ENCODE measurements at regions not wholly inside any gene's neighbourhood (a gene's known extent, or its start where the extent isn't known, plus 50 kb on each side); places are given as distances from the start of the nearest gene placed in this dataset.

DNA sequence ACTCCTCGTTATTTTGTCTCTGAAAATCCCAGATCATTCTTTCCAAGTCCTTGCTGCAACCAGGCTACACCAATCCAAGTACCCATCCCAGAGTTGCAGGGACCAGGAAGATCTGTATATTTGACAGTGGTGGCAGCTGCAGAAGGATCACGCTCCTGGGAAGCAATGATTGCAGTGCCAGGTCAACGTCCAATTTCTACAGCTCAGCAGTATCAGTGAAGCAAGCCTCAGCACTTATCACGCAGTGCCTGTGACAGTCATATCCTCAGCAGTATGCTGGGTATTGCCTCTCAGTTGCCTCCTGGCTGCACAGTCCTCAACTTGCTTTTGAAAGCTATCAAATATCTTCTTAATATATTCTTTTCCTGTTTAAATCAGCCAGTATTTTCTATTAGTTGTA is 66.7 kb downstream of the BARHL2 start:
- Histone ChIP-seq H3K36me3 (ENCODE audit: control insufficient read depth, insufficient read depth, low read length) (no peaks in the 10 kb centered on the region), H3K27me3 (ENCODE audit: control insufficient read depth, insufficient read depth, low read length) (no peaks in the 10 kb centered on the region), H3K27ac (ENCODE audit: low read length) (no peak overlapping the region), H3K4me1 (ENCODE audit: control insufficient read depth, insufficient read depth, low read length) (no peaks in the 10 kb centered on the region), H3K9me3 (ENCODE audit: control insufficient read depth, insufficient read depth, low read length) (no peaks in the 10 kb centered on the region), H3K4me3 (ENCODE audit: low read length) (no peak overlapping the region)
- DNase-seq (ENCODE audit: low read depth, low spot score): no peak
- WGBS (ENCODE audit: insufficient coverage, insufficient read length): no CpG with 5 or more reads among the region's 4 CpGs

DNA sequence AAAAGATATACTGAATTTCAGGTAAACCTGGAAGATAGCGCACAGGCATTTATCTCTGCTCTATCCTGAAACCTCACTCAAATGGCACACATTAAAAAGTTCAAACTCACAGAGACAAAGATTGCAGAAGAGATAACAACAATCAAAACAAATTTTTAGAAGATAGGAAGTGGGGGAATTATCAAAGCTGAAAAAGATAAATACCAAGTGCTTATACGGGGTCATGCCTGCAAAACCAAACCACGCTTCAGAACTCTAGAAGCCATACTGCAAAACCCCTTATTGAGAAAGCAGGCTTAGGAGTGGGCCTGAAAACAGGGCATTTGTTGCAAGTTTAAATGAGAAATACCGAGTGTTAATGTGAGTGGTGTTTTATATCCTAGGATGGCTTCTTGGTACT is 76.8 kb downstream of the BARHL2 start:
- no peaks in the 10 kb centered on the region for H3K9me3 ChIP-seq (ENCODE audit: control insufficient read depth, insufficient read depth, low read length)
- no peaks in the 10 kb centered on the region for H3K36me3 ChIP-seq (ENCODE audit: control insufficient read depth, insufficient read depth, low read length)
- no peaks in the 10 kb centered on the region for H3K4me1 ChIP-seq (ENCODE audit: control insufficient read depth, insufficient read depth, low read length)
- H3K27me3 ChIP-seq (ENCODE audit: control insufficient read depth, insufficient read depth, low read length): no peaks in the 10 kb centered on the region
- no peak for DNase-seq (ENCODE audit: low read depth, low spot score)
- H3K27ac ChIP-seq (ENCODE audit: low read length): no peak overlapping the region
- no CpG with 5 or more reads among the region's 4 CpGs for WGBS (ENCODE audit: insufficient coverage, insufficient read length)
- no peak overlapping the region for H3K4me3 ChIP-seq (ENCODE audit: low read length)

DNA sequence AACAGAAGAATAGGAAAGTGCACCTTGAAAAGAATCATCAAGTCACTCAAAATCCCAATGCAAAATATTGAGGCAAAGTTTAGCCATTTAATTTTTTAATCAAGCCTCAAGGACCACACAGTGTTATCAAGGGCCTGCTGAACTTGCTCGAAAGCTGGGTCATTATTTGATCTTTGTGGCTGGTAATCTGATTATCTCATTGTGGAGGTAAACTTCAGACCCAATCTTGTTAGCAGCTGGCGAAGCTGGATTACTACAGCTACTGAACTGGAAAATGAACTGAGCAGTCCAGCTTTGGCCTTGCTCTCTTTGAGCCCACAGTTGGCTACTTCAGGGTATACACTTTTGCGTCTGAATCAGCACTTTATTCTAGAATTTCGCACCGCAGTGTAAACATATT is 94.4 kb downstream of the BARHL2 start:
- Histone ChIP-seq H3K27ac (ENCODE audit: low read length) (no peak overlapping the region), H3K9me3 (ENCODE audit: control insufficient read depth, insufficient read depth, low read length) (no peaks in the 10 kb centered on the region), H3K4me1 (ENCODE audit: control insufficient read depth, insufficient read depth, low read length) (no peaks in the 10 kb centered on the region), H3K4me3 (ENCODE audit: low read length) (no peak overlapping the region), H3K27me3 (ENCODE audit: control insufficient read depth, insufficient read depth, low read length) (no peaks in the 10 kb centered on the region), H3K36me3 (ENCODE audit: control insufficient read depth, insufficient read depth, low read length) (no peaks in the 10 kb centered on the region)
- DNase-seq (ENCODE audit: low read depth, low spot score): no peak
- no CpG with 5 or more reads among the region's 5 CpGs for WGBS (ENCODE audit: insufficient coverage, insufficient read length)

DNA sequence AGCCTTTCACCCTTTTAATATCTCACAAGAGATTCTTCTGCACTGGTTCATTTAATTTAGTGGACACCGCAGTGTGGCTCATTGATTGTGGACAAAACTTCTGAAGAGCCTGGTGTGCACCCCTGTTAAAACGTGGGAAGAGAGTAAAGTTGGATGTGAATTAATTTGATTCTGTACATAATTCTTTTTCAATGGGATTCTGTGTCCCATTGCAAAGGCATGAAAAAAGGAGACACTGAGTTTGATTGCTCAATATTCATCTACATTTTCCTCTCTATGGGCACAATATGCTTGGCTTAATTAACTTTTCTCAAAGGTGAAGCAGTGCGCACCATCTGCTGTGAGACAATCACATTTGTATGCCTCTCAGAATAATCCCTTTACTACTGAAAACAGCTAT is 95.1 kb downstream of the BARHL2 start:
- H3K4me3 ChIP-seq (ENCODE audit: low read length): no peak overlapping the region
- H3K36me3 ChIP-seq (ENCODE audit: control insufficient read depth, insufficient read depth, low read length): no peaks in the 10 kb centered on the region
- H3K27me3 ChIP-seq (ENCODE audit: control insufficient read depth, insufficient read depth, low read length): no peaks in the 10 kb centered on the region
- DNase-seq (ENCODE audit: low read depth, low spot score): no peak
- no CpG with 5 or more reads among the region's 3 CpGs for WGBS (ENCODE audit: insufficient coverage, insufficient read length)
- H3K4me1 ChIP-seq (ENCODE audit: control insufficient read depth, insufficient read depth, low read length): no peaks in the 10 kb centered on the region
- no peak overlapping the region for H3K27ac ChIP-seq (ENCODE audit: low read length)
- no peaks in the 10 kb centered on the region for H3K9me3 ChIP-seq (ENCODE audit: control insufficient read depth, insufficient read depth, low read length)

DNA sequence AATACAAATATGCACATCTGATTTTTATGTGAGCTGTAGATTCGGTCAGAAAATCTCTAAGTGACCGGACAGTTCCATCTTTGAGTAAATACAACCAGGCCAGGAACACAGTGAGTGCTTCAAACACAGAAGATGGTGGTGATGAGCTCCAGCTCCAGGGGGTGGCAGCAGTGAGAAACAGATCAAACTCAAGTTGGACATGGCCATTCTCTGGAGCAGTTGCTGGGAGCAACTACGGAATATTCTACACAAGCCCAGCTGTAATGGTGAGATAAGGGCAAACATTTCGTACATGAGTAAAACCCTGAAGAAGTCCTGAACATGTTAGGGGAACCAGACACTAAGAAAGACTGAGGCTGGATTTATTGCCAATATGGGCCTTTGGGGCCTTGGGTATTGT is 100.7 kb downstream of the BARHL2 start:
- Histone ChIP-seq H3K4me1 (ENCODE audit: control insufficient read depth, insufficient read depth, low read length) (no peaks in the 10 kb centered on the region), H3K9me3 (ENCODE audit: control insufficient read depth, insufficient read depth, low read length) (no peaks in the 10 kb centered on the region), H3K27me3 (ENCODE audit: control insufficient read depth, insufficient read depth, low read length) (no peaks in the 10 kb centered on the region), H3K4me3 (ENCODE audit: low read length) (no peak overlapping the region), H3K36me3 (ENCODE audit: control insufficient read depth, insufficient read depth, low read length) (no peaks in the 10 kb centered on the region), H3K27ac (ENCODE audit: low read length) (no peak overlapping the region)
- peak; percentile 27 for DNase-seq (ENCODE audit: low read depth, low spot score)
- WGBS (ENCODE audit: insufficient coverage, insufficient read length): no CpG with 5 or more reads among the region's 4 CpGs

DNA sequence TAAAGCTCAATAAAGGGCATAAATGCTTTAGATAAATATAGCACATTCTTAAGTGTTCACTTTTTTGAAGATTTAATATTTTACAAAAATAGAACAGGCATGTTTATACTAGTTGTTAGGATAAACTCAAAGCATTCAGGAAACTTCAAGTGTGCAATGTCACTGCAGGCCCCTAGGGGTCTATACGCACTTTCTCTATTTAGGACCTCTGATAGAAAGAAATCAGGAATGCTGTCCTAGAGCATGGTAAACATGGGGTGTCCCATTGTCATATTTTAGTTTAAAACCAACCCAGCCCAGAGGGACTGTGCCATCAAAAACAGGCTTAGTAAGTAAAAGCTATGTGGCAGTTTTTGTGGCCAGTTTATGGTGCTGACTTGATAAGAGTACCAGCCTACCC is 102.2 kb downstream of the BARHL2 start:
- H3K4me3 ChIP-seq (ENCODE audit: low read length): no peak overlapping the region
- H3K36me3 ChIP-seq (ENCODE audit: control insufficient read depth, insufficient read depth, low read length): no peaks in the 10 kb centered on the region
- H3K27ac ChIP-seq (ENCODE audit: low read length): no peak overlapping the region
- H3K4me1 ChIP-seq (ENCODE audit: control insufficient read depth, insufficient read depth, low read length): no peaks in the 10 kb centered on the region
- H3K9me3 ChIP-seq (ENCODE audit: control insufficient read depth, insufficient read depth, low read length): no peaks in the 10 kb centered on the region
- no peak for DNase-seq (ENCODE audit: low read depth, low spot score)
- no peaks in the 10 kb centered on the region for H3K27me3 ChIP-seq (ENCODE audit: control insufficient read depth, insufficient read depth, low read length)
- WGBS (ENCODE audit: insufficient coverage, insufficient read length): no CpG with 5 or more reads among the region's 1 CpG

DNA sequence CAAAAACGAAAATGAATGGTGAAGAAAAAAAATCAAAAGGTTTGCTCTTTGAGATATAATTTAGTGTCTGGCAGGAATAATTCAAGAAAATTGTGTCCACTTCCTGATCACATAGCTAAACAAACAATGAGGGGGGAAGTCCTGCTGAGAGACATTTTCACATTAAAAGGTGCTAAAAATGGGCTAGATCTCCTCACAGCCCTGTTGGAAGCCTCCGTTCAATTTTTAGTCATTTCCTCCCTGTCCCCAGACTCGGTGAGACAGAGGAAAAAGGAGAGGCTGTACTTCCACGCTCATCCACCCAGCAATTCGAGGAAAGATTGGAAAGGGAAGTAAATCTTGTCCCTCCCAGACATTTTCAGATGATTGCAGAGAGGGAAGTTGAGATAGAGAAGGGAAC is 103.7 kb downstream of the BARHL2 start:
- Histone ChIP-seq H3K27me3 (ENCODE audit: control insufficient read depth, insufficient read depth, low read length) (no peaks in the 10 kb centered on the region), H3K4me1 (ENCODE audit: control insufficient read depth, insufficient read depth, low read length) (no peaks in the 10 kb centered on the region), H3K36me3 (ENCODE audit: control insufficient read depth, insufficient read depth, low read length) (no peaks in the 10 kb centered on the region), H3K9me3 (ENCODE audit: control insufficient read depth, insufficient read depth, low read length) (no peaks in the 10 kb centered on the region), H3K4me3 (ENCODE audit: low read length) (no peak overlapping the region), H3K27ac (ENCODE audit: low read length) (no peak overlapping the region)
- no peak for DNase-seq (ENCODE audit: low read depth, low spot score)
- no CpG with 5 or more reads among the region's 5 CpGs for WGBS (ENCODE audit: insufficient coverage, insufficient read length)

DNA sequence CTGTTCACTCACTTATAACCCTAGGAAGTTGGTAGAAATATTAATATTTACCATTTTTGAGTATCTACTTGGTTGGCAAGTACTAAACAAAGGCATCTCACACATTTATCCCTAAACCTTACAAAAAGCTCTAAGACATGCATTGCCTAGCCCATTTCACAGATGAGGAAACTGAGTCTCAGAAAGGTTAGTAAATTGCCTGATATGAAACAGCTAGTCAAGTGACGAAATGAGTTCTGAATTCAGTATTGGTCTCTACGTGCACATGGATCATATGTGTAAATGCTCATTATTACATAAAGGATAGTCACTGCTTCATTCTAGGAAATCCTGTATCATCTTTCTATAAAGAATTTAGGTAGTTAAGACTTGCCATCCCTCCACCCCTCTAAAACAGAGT is 105.1 kb downstream of the BARHL2 start:
- H3K4me3 ChIP-seq (ENCODE audit: low read length): no peak overlapping the region
- WGBS (ENCODE audit: insufficient coverage, insufficient read length): no CpG with 5 or more reads among the region's 2 CpGs
- no peaks in the 10 kb centered on the region for H3K9me3 ChIP-seq (ENCODE audit: control insufficient read depth, insufficient read depth, low read length)
- H3K36me3 ChIP-seq (ENCODE audit: control insufficient read depth, insufficient read depth, low read length): no peaks in the 10 kb centered on the region
- no peaks in the 10 kb centered on the region for H3K27me3 ChIP-seq (ENCODE audit: control insufficient read depth, insufficient read depth, low read length)
- no peak overlapping the region for H3K27ac ChIP-seq (ENCODE audit: low read length)
- DNase-seq (ENCODE audit: low read depth, low spot score): no peak
- H3K4me1 ChIP-seq (ENCODE audit: control insufficient read depth, insufficient read depth, low read length): no peaks in the 10 kb centered on the region

DNA sequence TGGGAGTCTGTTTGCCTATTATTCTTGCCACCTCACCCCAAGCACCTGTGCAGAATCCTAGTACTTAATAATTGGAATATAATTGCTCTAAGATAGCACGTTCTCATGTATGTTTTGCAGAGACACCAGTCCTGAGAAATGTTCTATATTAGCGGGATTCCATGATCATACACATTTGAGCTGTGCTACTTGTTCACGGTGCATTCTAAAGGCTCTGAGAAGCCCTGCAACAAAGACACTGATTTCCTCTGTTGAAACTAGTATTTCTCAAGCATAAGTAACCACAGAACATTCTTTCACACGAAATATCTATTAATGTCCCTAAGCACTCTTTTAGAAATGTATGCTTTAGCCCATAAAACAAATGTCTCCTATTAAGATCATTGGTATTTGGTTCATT is 109.4 kb downstream of the BARHL2 start:
- Histone ChIP-seq H3K27me3 (ENCODE audit: control insufficient read depth, insufficient read depth, low read length) (no peaks in the 10 kb centered on the region), H3K4me1 (ENCODE audit: control insufficient read depth, insufficient read depth, low read length) (no peaks in the 10 kb centered on the region), H3K36me3 (ENCODE audit: control insufficient read depth, insufficient read depth, low read length) (no peaks in the 10 kb centered on the region), H3K9me3 (ENCODE audit: control insufficient read depth, insufficient read depth, low read length) (no peaks in the 10 kb centered on the region), H3K4me3 (ENCODE audit: low read length) (no peak overlapping the region), H3K27ac (ENCODE audit: low read length) (no peak overlapping the region)
- DNase-seq (ENCODE audit: low read depth, low spot score): no peak
- WGBS (ENCODE audit: insufficient coverage, insufficient read length): no CpG with 5 or more reads among the region's 4 CpGs

DNA sequence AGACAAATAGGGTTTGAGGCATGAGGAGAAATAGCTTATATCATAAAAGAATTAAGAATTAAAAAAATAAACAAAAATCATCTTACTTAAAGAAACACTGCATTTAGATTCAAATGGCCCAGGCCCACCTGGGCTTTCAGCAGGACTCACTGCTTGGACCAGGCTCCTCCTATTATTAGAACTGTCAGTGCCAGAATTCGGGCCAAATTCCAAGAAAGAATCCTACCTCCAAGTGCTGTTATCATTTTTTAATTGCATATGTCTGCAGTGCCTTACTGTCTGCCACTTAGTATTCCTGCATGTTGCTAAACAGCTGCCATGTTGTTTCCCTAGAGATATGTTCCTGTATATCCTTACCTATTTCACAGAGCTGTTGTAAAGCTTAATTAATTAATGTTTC is 112.0 kb downstream of the BARHL2 start:
- Histone ChIP-seq H3K27ac (ENCODE audit: low read length) (no peak overlapping the region), H3K4me1 (ENCODE audit: control insufficient read depth, insufficient read depth, low read length) (no peaks in the 10 kb centered on the region), H3K4me3 (ENCODE audit: low read length) (no peak overlapping the region), H3K27me3 (ENCODE audit: control insufficient read depth, insufficient read depth, low read length) (no peaks in the 10 kb centered on the region), H3K9me3 (ENCODE audit: control insufficient read depth, insufficient read depth, low read length) (no peaks in the 10 kb centered on the region), H3K36me3 (ENCODE audit: control insufficient read depth, insufficient read depth, low read length) (no peaks in the 10 kb centered on the region)
- no peak for DNase-seq (ENCODE audit: low read depth, low spot score)
- WGBS (ENCODE audit: insufficient coverage, insufficient read length): no CpG with 5 or more reads among the region's 1 CpG

DNA sequence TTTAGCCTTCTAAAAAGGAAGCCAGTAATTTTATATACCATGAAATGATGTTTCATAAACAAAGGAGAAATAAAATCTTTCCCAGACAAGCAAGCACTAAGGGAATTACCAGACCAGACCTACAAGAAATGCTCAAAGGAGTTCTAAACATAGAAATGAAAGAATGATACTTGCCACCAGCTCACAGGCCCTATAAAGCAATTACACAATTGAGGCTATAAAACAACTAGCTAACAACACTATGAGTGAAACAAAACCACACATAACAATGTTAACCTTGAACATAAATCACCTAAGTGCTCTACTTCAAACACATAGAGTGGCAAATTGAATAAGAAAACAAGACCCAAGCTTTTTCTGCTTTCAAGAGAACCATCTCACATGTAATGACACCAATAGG is 123.8 kb downstream of the BARHL2 start:
- Histone ChIP-seq H3K9me3 (ENCODE audit: control insufficient read depth, insufficient read depth, low read length) (no peaks in the 10 kb centered on the region), H3K36me3 (ENCODE audit: control insufficient read depth, insufficient read depth, low read length) (no peaks in the 10 kb centered on the region), H3K4me3 (ENCODE audit: low read length) (no peak overlapping the region), H3K27me3 (ENCODE audit: control insufficient read depth, insufficient read depth, low read length) (no peaks in the 10 kb centered on the region), H3K4me1 (ENCODE audit: control insufficient read depth, insufficient read depth, low read length) (no peaks in the 10 kb centered on the region), H3K27ac (ENCODE audit: low read length) (no peak overlapping the region)
- no peak for DNase-seq (ENCODE audit: low read depth, low spot score)
